ENCODE measurements at regions not wholly inside any gene's neighbourhood (a gene's known extent, or its start where the extent isn't known, plus 50 kb on each side); places are given as distances from the start of the nearest gene placed in this dataset.

GRCh38 chr9:78614892-78615291 lies 318.0 kb downstream of the PSAT1 start:
- TF ChIP-seq CTCF (IDR thresholded peaks at IDR 0.05 in 4 of 5, conservative IDR thresholded peaks at IDR 0.05 in 1 of 5) (no peak), POLR2A (IDR thresholded peaks at IDR 0.05) (no peak)

Data from gastrocnemius medialis (tissue), 4 donors.